ENCODE measurements at regions not wholly inside any gene's neighbourhood (a gene's known extent, or its start where the extent isn't known, plus 50 kb on each side); places are given as distances from the start of the nearest gene placed in this dataset.

DNA sequence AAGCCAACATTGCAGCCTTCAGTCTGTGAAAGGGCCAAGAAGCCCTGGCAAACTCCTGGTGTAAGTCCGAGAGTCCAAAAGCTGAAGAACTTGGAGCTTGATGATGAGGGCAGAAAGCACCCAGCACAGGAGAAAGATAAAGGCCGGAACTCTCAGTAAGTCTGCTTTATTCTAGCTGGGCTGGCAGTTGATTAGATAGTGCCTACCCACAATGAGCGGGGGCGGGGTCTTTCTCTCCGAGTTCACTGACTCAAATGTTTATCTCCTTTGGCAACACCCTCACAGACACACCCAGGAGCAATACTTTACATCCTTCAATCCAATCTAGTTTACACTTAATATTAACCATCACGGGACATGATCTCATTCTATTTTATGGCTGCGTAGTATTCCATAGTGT lies 1317.1 kb downstream of the SLITRK1 start:
- DNase-seq = no peak
- Histone ChIP-seq H3K27ac (no peak overlapping the region), H3K4me3 (ENCODE audit: low read depth, low read length) (no peak overlapping the region), H3K27me3 (replicated peaks) (no peaks in the 10 kb centered on the region), H3K36me3 (replicated peaks) (no peaks in the 10 kb centered on the region)
- TF ChIP-seq, protein P1, sequence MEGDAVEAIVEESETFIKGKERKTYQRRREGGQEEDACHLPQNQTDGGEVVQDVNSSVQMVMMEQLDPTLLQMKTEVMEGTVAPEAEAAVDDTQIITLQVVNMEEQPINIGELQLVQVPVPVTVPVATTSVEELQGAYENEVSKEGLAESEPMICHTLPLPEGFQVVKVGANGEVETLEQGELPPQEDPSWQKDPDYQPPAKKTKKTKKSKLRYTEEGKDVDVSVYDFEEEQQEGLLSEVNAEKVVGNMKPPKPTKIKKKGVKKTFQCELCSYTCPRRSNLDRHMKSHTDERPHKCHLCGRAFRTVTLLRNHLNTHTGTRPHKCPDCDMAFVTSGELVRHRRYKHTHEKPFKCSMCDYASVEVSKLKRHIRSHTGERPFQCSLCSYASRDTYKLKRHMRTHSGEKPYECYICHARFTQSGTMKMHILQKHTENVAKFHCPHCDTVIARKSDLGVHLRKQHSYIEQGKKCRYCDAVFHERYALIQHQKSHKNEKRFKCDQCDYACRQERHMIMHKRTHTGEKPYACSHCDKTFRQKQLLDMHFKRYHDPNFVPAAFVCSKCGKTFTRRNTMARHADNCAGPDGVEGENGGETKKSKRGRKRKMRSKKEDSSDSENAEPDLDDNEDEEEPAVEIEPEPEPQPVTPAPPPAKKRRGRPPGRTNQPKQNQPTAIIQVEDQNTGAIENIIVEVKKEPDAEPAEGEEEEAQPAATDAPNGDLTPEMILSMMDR (IDR thresholded peaks at IDR 0.05; ENCODE audit: low read depth, low read length, missing control alignments) = no peak
- in situ Hi-C loops (cut with HindIII; ENCODE audit: low pct_ligation_motif_present, low sequenced_read_pairs) = no loop called here

- TF ChIP-seq, protein P1 (IDR thresholded peaks at IDR 0.05; ENCODE audit: low read depth, low read length, missing control alignments) = no peak
- no peak for DNase-seq
- Histone ChIP-seq H3K27ac (no peak overlapping the region), H3K4me3 (ENCODE audit: low read depth, low read length) (no peak overlapping the region), H3K36me3 (replicated peaks) (no peaks in the 10 kb centered on the region), H3K27me3 (replicated peaks) (no peaks in the 10 kb centered on the region)
- in situ Hi-C loops (cut with HindIII; ENCODE audit: low pct_ligation_motif_present, low sequenced_read_pairs) = no loop called here
Observed at GRCh38 chr13:82560889-82561288, 1321.4 kb downstream of the SLITRK1 start.

DNA sequence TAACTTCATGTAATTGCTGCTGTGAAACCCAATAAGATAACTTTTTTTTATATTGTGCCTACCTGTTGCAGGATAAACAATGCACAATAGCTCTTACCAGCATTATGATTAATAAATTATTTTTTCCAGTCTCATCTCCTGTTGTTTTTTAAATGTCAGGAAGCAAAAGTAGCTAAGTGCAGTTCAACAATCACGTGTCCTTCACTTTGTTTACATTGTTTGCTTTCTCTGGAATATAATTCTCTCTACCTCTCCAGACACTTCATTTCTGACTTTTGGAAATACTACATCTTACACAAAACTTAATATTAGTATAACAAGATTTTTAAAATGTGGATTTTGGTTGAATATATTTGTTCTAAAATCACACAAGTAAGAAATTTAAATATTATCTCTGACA lies 1359.4 kb downstream of the SLITRK1 start:
- Histone ChIP-seq H3K4me3 (ENCODE audit: low read depth, low read length) (no peak overlapping the region), H3K27me3 (replicated peaks) (no peaks in the 10 kb centered on the region), H3K36me3 (replicated peaks) (no peaks in the 10 kb centered on the region), H3K27ac (no peak overlapping the region)
- DNase-seq = no peak
- TF ChIP-seq, protein P1 (IDR thresholded peaks at IDR 0.05; ENCODE audit: low read depth, low read length, missing control alignments) = no peak
- in situ Hi-C loops (cut with HindIII; ENCODE audit: low pct_ligation_motif_present, low sequenced_read_pairs) = no loop called here

GRCh38 chr13:82506805-82507414 lies 1375.4 kb downstream of the SLITRK1 start:
- in situ Hi-C loops (cut with HindIII; ENCODE audit: low pct_ligation_motif_present, low sequenced_read_pairs) = no loop called here
- TF ChIP-seq, protein P1 (IDR thresholded peaks at IDR 0.05; ENCODE audit: low read depth, low read length, missing control alignments) = no peak
- H3K27me3 ChIP-seq (replicated peaks) = no peaks in the 10 kb centered on the region
- H3K27ac ChIP-seq = no peak overlapping the region
- no peak overlapping the region for H3K4me3 ChIP-seq (ENCODE audit: low read depth, low read length)
- DNase-seq = no peak
- H3K36me3 ChIP-seq (replicated peaks) = no peaks in the 10 kb centered on the region

DNA sequence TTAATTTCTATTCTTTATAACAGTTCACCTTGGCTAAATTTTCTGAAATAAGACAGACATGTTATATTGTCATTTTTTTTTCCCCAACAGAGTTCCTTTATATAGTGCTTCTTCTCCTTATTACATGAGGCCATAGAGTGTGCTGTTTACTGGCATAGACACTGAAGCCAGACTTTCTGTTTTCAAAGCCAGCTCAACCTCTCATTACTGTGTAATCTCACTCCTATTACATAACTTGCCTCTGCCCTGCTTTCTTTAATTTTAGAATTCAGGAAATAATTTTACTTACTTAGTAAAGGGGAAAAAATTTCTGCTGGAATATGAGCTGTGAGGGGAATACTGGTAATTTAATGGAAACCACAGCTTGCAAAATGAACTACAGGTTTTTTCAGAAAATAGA lies 1380.4 kb downstream of the SLITRK1 start:
- Histone ChIP-seq H3K27me3 (replicated peaks) (no peaks in the 10 kb centered on the region), H3K4me3 (ENCODE audit: low read depth, low read length) (no peak overlapping the region), H3K27ac (no peak overlapping the region), H3K36me3 (replicated peaks) (no peaks in the 10 kb centered on the region)
- no peak for DNase-seq
- TF ChIP-seq, protein P1 (IDR thresholded peaks at IDR 0.05; ENCODE audit: low read depth, low read length, missing control alignments) = no peak
- in situ Hi-C loops (cut with HindIII; ENCODE audit: low pct_ligation_motif_present, low sequenced_read_pairs) = no loop called here

DNA sequence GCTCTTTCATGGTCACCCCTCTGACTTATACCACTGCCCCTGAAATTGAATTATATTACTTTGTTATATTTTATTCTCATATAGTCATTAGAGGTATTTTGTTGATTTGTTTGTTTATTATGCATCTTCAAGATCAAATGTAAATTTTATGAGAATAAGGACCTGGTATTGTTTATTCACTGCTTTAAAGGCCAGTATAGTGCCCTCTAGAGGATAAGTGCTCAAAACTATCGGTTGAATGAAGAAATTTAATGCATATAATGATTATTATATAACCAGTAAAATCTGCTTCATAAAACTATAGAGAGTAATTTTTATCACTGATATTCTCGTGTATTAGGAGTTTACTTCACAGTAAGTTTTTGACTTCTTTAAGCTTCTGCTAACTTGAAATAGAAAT lies 1401.9 kb downstream of the SLITRK1 start:
- no peak for DNase-seq
- TF ChIP-seq, protein P1 (IDR thresholded peaks at IDR 0.05; ENCODE audit: low read depth, low read length, missing control alignments) = no peak
- Histone ChIP-seq H3K27me3 (replicated peaks) (no peaks in the 10 kb centered on the region), H3K36me3 (replicated peaks) (no peaks in the 10 kb centered on the region), H3K4me3 (ENCODE audit: low read depth, low read length) (no peak overlapping the region), H3K27ac (no peak overlapping the region)
- in situ Hi-C loops (cut with HindIII; ENCODE audit: low pct_ligation_motif_present, low sequenced_read_pairs) = no loop called here
